NT2/D1 (cell line): ENCODE measurements at regions not wholly inside any gene's neighbourhood (a gene's known extent, or its start where the extent isn't known, plus 50 kb on each side); places are given as distances from the start of the nearest gene placed in this dataset.

Experiments
- DNase-seq: peaks from one replicate; pipeline ENCODE4 v3.0.0-alpha.2; 2011; ENCODE audit warnings: low read depth, low spot score
- H3K27me3 ChIP-seq: 2 replicates; pipeline ENCODE4 v1.6.0; 2011; ENCODE audit warnings: mild to moderate bottlenecking; ENCODE audit not compliant: insufficient read length, insufficient read depth
- H3K36me3 ChIP-seq: 2 replicates; pipeline ENCODE4 v1.6.1; 2011; ENCODE audit warnings: mild to moderate bottlenecking, low read length, mixed read lengths; ENCODE audit not compliant: insufficient read depth, insufficient read length
- H3K4me1 ChIP-seq: 2 replicates; pipeline ENCODE4 v1.5.1; 2011; ENCODE audit not compliant: insufficient read depth, insufficient read length
- H3K4me3 ChIP-seq: 2 replicates; pipeline ENCODE4 v1.5.1; 2011; ENCODE audit warnings: low read depth; ENCODE audit not compliant: insufficient read length
- H3K9ac ChIP-seq: 2 replicates; pipeline ENCODE4 v1.6.0; 2011; ENCODE audit warnings: low read depth; ENCODE audit not compliant: insufficient read length
- H3K9me3 ChIP-seq: 2 replicates; pipeline ENCODE4 v1.5.1; 2011; ENCODE audit warnings: mild to moderate bottlenecking, low read length; ENCODE audit not compliant: insufficient read depth
- SUZ12 ChIP-seq: IDR thresholded peaks from 2 replicates; pipeline ENCODE4 v1.6.1; 2011; ENCODE audit not compliant: insufficient read length, insufficient read depth; ENCODE audit errors: extremely low read depth
- YY1 ChIP-seq: IDR thresholded peaks from 2 replicates; pipeline ENCODE4 v1.6.1; 2011; ENCODE audit not compliant: insufficient read length, insufficient read depth
- ZNF274 ChIP-seq: IDR thresholded peaks from 2 replicates; pipeline ENCODE4 v1.6.1; 2011; ENCODE audit warnings: mild to moderate bottlenecking, low read depth, low read length

GRCh38 chr17:71757956-71758355, 362.9 kb upstream of the SOX9 start:
- TF ChIP-seq SUZ12 (no peak), YY1 (no peak), ZNF274 (no peak)
- no peak for DNase-seq
- H3K9ac ChIP-seq, result no peak overlapping the region
- H3K4me1 ChIP-seq, result no peaks in the 10 kb centered on the region
- no peaks in the 10 kb centered on the region for H3K36me3 ChIP-seq
- no peak overlapping the region for H3K4me3 ChIP-seq
- no peaks in the 10 kb centered on the region for H3K27me3 ChIP-seq
- no peaks in the 10 kb centered on the region for H3K9me3 ChIP-seq

- Histone ChIP-seq H3K36me3 (no peaks in the 10 kb centered on the region), H3K9ac (no peak overlapping the region), H3K27me3 (no peaks in the 10 kb centered on the region), H3K4me3 (no peak overlapping the region), H3K9me3 (no peaks in the 10 kb centered on the region), H3K4me1 (no peaks in the 10 kb centered on the region)
- no peak for DNase-seq
- TF ChIP-seq YY1 (no peak), SUZ12 (no peak), ZNF274 (no peak)
These were observed 361.3 kb upstream of the SOX9 start for GRCh38 chr17:71759422-71760060.

- Histone ChIP-seq H3K4me1 (no peaks in the 10 kb centered on the region), H3K9ac (no peak overlapping the region), H3K36me3 (no peaks in the 10 kb centered on the region), H3K27me3 (no peaks in the 10 kb centered on the region), H3K9me3 (no peaks in the 10 kb centered on the region), H3K4me3 (no peak overlapping the region)
- no peak for TF ChIP-seq ZNF274
- no peak for DNase-seq
These were observed 360.6 kb upstream of the SOX9 start for GRCh38 chr17:71760062-71760720.

GRCh38 chr17:71762526-71762925, 358.3 kb upstream of the SOX9 start:
- Histone ChIP-seq H3K9ac (no peak overlapping the region), H3K4me1 (no peaks in the 10 kb centered on the region), H3K27me3 (no peaks in the 10 kb centered on the region), H3K9me3 (no peaks in the 10 kb centered on the region), H3K4me3 (no peak overlapping the region), H3K36me3 (no peaks in the 10 kb centered on the region)
- TF ChIP-seq YY1 (no peak), ZNF274 (no peak), SUZ12 (no peak)
- no peak for DNase-seq

GRCh38 chr17:71764505-71764904, 356.3 kb upstream of the SOX9 start:
- Histone ChIP-seq H3K9me3 (no peaks in the 10 kb centered on the region), H3K4me3 (no peak overlapping the region), H3K9ac (no peak overlapping the region), H3K27me3 (no peaks in the 10 kb centered on the region), H3K36me3 (no peaks in the 10 kb centered on the region), H3K4me1 (no peaks in the 10 kb centered on the region)
- DNase-seq, result peak; percentile 13
- TF ChIP-seq ZNF274 (no peak), SUZ12 (no peak), YY1 (no peak)

GRCh38 chr17:71765437-71765836, 355.4 kb upstream of the SOX9 start:
- H3K9me3 ChIP-seq, result no peaks in the 10 kb centered on the region
- H3K4me3 ChIP-seq, result no peak overlapping the region
- no peaks in the 10 kb centered on the region for H3K27me3 ChIP-seq
- no peak for DNase-seq
- TF ChIP-seq ZNF274, result no peak
- TF ChIP-seq SUZ12, result no peak
- TF ChIP-seq YY1, result no peak
- no peaks in the 10 kb centered on the region for H3K4me1 ChIP-seq
- H3K36me3 ChIP-seq, result no peaks in the 10 kb centered on the region
- no peak overlapping the region for H3K9ac ChIP-seq

- Histone ChIP-seq H3K9me3 (no peaks in the 10 kb centered on the region), H3K27me3 (no peaks in the 10 kb centered on the region)
- TF ChIP-seq SUZ12 (no peak), ZNF274 (no peak), YY1 (no peak)
These were observed 351.0 kb upstream of the SOX9 start for GRCh38 chr17:71769850-71770249.

GRCh38 chr17:71777048-71777640, 343.7 kb upstream of the SOX9 start:
- no peak overlapping the region for H3K9ac ChIP-seq
- no peaks in the 10 kb centered on the region for H3K27me3 ChIP-seq
- no peaks in the 10 kb centered on the region for H3K4me1 ChIP-seq
- DNase-seq, result no peak
- no peaks in the 10 kb centered on the region for H3K9me3 ChIP-seq
- H3K4me3 ChIP-seq, result no peak overlapping the region
- H3K36me3 ChIP-seq, result no peaks in the 10 kb centered on the region
- no peak for TF ChIP-seq YY1
- TF ChIP-seq SUZ12, result no peak
- no peak for TF ChIP-seq ZNF274

More at GRCh38 chr17:71769850-71770249, 351.0 kb upstream of the SOX9 start:
- Histone ChIP-seq H3K4me3 (no peak overlapping the region), H3K36me3 (no peaks in the 10 kb centered on the region), H3K9ac (no peak overlapping the region), H3K4me1 (no peaks in the 10 kb centered on the region)
- DNase-seq, result no peak
